ENCODE measurements at regions not wholly inside any gene's neighbourhood (a gene's known extent, or its start where the extent isn't known, plus 50 kb on each side); places are given as distances from the start of the nearest gene placed in this dataset.
A peak's percentile ranks its signal among the peaks of the same experiment; 100 is the strongest.
"Not testable (repeated sequence)": the region's sequence is repeated elsewhere in the genome, so short reads cannot be mapped to it uniquely, and the experiment has no call there.

- H3K36me3 Mint-ChIP-seq = no peaks in the 10 kb centered on the region
- H3K9me3 Mint-ChIP-seq = no peaks in the 10 kb centered on the region
- peaks cover 0 to 4% (median 0%) of the 10 kb centered on the region in 5 donors for H3K27me3 Mint-ChIP-seq
- no peak overlapping the region for H3K27ac Mint-ChIP-seq
- H3K4me1 Mint-ChIP-seq = peaks cover 4 to 12% (median 5%) of the 10 kb centered on the region in 4 donors
- no peak for DNase-seq
- POLR2A ChIA-PET = no interaction called here
- H3K4me3 Mint-ChIP-seq = no peak overlapping the region
- ATAC-seq = no peak
These were observed 173.3 kb downstream of the FASLG start for GRCh38 chr1:172832006-172832725.

DNA sequence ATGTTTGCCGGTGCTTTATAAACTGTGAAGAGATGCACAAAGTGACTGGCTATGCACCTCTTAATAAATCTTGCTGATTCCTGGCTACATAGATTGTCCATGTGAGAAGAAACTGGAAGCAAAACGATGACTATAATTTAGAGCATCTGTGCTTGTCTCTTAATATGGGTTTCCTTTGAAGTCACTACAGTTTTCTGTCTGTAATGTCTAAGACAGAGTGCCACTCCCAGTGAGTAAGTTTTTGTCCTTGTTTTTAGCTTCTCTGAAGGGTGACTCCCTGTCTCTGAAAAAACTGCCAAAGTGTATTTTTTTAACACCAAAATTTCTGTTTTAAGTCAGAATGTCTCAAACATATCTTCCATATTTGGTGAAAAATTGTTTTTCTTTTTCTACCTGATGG is 175.1 kb downstream of the FASLG start:
- Mint-ChIP-seq H3K27me3 (peaks cover 0 to 4% (median 0%) of the 10 kb centered on the region in 5 donors), H3K27ac (no peak overlapping the region), H3K9me3 (no peaks in the 10 kb centered on the region), H3K4me3 (no peak overlapping the region), H3K4me1 (peaks cover 11 to 27% (median 20%) of the 10 kb centered on the region in 4 donors), H3K36me3 (no peaks in the 10 kb centered on the region)
- DNase-seq (no peak), ATAC-seq (no peak)
- POLR2A ChIA-PET = no interaction called here

DNA sequence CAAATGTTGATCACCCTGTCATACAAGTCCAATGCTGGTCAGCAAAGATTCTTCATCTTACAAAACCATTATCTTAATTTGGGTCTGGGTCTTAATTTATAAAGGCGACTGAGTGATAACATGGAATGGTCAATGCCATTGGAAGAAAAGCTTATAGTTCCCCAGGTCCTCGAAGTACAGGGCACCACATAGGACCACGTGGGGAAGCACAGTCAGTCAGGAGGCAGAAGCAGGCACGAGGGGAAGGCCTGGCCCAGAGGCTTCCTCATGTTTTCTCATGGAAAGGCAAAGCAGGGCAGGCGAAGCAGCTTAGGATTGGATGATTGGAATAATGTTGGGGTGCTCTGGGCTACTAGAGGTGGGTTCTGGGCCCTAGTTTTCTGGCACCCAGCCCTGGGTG is 175.7 kb downstream of the FASLG start:
- POLR2A ChIA-PET = no interaction called here
- H3K4me1 Mint-ChIP-seq = peaks cover 11 to 31% (median 24%) of the 10 kb centered on the region in 4 donors

DNA sequence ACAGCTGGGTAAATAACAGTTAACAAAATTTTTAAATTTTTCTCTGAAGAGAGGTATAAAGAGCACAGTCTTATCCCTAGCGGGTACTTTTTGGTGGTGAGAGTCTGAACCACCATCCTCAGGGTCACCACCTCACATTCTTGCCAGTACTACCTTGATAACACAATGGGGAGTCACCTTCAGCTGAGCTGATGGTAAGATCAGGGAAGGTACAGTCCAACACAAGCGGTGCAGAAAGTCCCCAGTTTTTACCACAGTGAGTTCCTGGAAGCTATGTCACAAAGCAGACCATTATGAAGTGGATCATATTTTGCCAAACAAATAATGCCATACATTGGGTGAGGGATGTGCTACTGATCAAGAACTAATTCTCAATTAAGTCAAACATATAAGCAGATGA is 176.9 kb downstream of the FASLG start:
- Mint-ChIP-seq H3K9me3 (no peaks in the 10 kb centered on the region), H3K4me3 (peak overlapping the region in 1 of 10 donors; percentile 50), H3K27ac (peak overlapping the region in 2 of 10 donors; percentile 1 to 39), H3K36me3 (no peaks in the 10 kb centered on the region), H3K27me3 (peaks cover 0 to 4% (median 0%) of the 10 kb centered on the region in 5 donors), H3K4me1 (peaks cover 13 to 33% (median 26%) of the 10 kb centered on the region in 4 donors)
- DNase-seq (no peak), ATAC-seq (no peak)
- POLR2A ChIA-PET = no interaction called here

More for the DNA sequence above, 175.7 kb downstream of the FASLG start:
- Mint-ChIP-seq H3K27me3 (peaks cover 0 to 4% (median 0%) of the 10 kb centered on the region in 5 donors), H3K36me3 (no peaks in the 10 kb centered on the region), H3K27ac (peak overlapping the region in 3 of 10 donors; percentile 19 to 49 (median 27)), H3K4me3 (no peak overlapping the region), H3K9me3 (no peaks in the 10 kb centered on the region)
- ATAC-seq (no peak), DNase-seq (no peak)

- H3K27ac Mint-ChIP-seq = peak overlapping the region in 4 of 10 donors; percentile 28 to 73 (median 44)
- H3K4me3 Mint-ChIP-seq = peak overlapping the region in 7 of 10 donors; percentile 3 to 52 (median 36)
- H3K9me3 Mint-ChIP-seq = no peaks in the 10 kb centered on the region
- H3K4me1 Mint-ChIP-seq = peaks cover 14 to 28% (median 26%) of the 10 kb centered on the region in 4 donors
- peak in 5 of 10 donors; percentile 8 to 72 (median 37) for DNase-seq
- peak; percentile 99 to 100 for ATAC-seq
- POLR2A ChIA-PET = no interaction called here
- no peaks in the 10 kb centered on the region for H3K36me3 Mint-ChIP-seq
- H3K27me3 Mint-ChIP-seq = peaks cover 0 to 4% (median 0%) of the 10 kb centered on the region in 5 donors
These were observed 179.1 kb downstream of the FASLG start for GRCh38 chr1:172837816-172838679.

- POLR2A ChIA-PET = no interaction called here
- peaks cover 14 to 28% (median 26%) of the 10 kb centered on the region in 4 donors for H3K4me1 Mint-ChIP-seq
- no peaks in the 10 kb centered on the region for H3K9me3 Mint-ChIP-seq
- peak; percentile 4 to 31 for ATAC-seq
- DNase-seq = no peak
- H3K36me3 Mint-ChIP-seq = no peaks in the 10 kb centered on the region
- peaks cover 0 to 4% (median 0%) of the 10 kb centered on the region in 5 donors for H3K27me3 Mint-ChIP-seq
- H3K27ac Mint-ChIP-seq = peak overlapping the region in 5 of 10 donors; percentile 28 to 73 (median 49)
- H3K4me3 Mint-ChIP-seq = peak overlapping the region in 9 of 10 donors; percentile 2 to 52 (median 26)
These were observed 179.9 kb downstream of the FASLG start for GRCh38 chr1:172838680-172839313.

- H3K36me3 Mint-ChIP-seq, H3K9me3 Mint-ChIP-seq, POLR2A ChIA-PET, DNase-seq, H3K4me3 Mint-ChIP-seq, H3K27me3 Mint-ChIP-seq, ATAC-seq: not testable (repeated sequence)
- peak overlapping the region in 1 of 10 donors; percentile 60 for H3K27ac Mint-ChIP-seq
- peaks cover 16 to 32% (median 29%) of the 10 kb centered on the region in 4 donors for H3K4me1 Mint-ChIP-seq
These were observed 180.7 kb downstream of the FASLG start for GRCh38 chr1:172839639-172840038.

GRCh38 chr1:172843444-172843843 is 184.5 kb downstream of the FASLG start:
- H3K4me1 Mint-ChIP-seq = peaks cover 25 to 46% (median 33%) of the 10 kb centered on the region in 4 donors
- no peak overlapping the region for H3K27ac Mint-ChIP-seq
- H3K36me3 Mint-ChIP-seq = peaks cover 0 to 4% (median 0%) of the 10 kb centered on the region in 3 donors

DNA sequence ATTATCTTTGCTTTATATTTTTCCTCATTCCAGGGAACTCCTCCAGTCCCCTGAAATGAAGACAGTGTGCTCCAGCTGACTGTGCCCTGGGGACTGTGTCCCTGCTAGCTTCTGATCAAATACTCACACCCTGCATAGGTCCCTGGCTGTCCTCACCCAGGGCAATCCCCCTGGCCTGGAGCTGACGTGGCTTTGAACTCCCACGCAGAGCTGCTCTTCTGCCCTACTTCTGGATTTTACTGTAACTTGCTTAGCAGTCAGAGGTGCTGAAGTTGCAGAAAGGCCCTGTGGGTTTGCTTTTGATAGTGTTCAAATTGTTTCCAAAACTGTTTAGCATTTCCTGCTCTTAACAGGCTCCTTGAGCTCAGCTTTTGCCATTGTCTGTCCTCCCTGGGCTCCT is 186.5 kb downstream of the FASLG start:
- Mint-ChIP-seq H3K36me3 (peaks cover 0 to 4% (median 0%) of the 10 kb centered on the region in 3 donors), H3K27me3 (no peaks in the 10 kb centered on the region), H3K27ac (peak overlapping the region in 9 of 10 donors; percentile 5 to 93 (median 56)), H3K4me1 (peaks cover 18 to 34% (median 22%) of the 10 kb centered on the region in 4 donors), H3K4me3 (peak overlapping the region in 6 of 10 donors; percentile 10 to 71 (median 39)), H3K9me3 (peaks cover 0 to 5% (median 0%) of the 10 kb centered on the region in 9 donors)
- DNase-seq (peak in 9 of 10 donors; percentile 4 to 52 (median 36)), ATAC-seq (peak; percentile 85 to 99)
- POLR2A ChIA-PET = no interaction called here

More at GRCh38 chr1:172843444-172843843, 184.5 kb downstream of the FASLG start:
- Mint-ChIP-seq H3K4me3 (no peak overlapping the region), H3K9me3 (peaks cover 0 to 5% (median 0%) of the 10 kb centered on the region in 9 donors), H3K27me3 (no peaks in the 10 kb centered on the region)
- ATAC-seq (no peak), DNase-seq (no peak)
- POLR2A ChIA-PET = no interaction called here

DNA sequence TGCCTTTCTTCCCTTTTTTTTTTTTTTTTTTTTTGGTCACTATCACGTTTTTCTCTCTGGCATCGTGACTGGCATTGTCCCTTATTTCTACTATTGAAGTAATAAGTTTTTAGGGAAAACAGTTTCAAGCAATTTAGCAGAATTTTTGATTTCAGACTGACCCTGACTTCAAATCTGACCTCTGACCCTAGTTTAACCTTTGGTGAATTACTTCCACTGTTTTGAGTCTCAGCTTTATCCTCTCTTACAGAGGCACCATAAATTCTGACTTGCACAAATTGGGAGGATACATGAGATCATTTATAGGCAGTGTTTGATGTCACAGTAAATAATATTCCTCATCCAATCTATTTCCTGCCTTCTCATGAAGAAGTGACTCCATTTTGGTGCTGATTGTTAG is 187.0 kb downstream of the FASLG start:
- peaks cover 0 to 5% (median 0%) of the 10 kb centered on the region in 9 donors for H3K9me3 Mint-ChIP-seq
- peak overlapping the region in 3 of 10 donors; percentile 26 to 93 (median 56) for H3K27ac Mint-ChIP-seq
- POLR2A ChIA-PET = no interaction called here
- no peaks in the 10 kb centered on the region for H3K27me3 Mint-ChIP-seq
- ATAC-seq (no peak), DNase-seq (no peak)
- H3K4me3 Mint-ChIP-seq = peak overlapping the region in 3 of 10 donors; percentile 38 to 71 (median 40)
- peaks cover 0 to 4% (median 0%) of the 10 kb centered on the region in 3 donors for H3K36me3 Mint-ChIP-seq
- H3K4me1 Mint-ChIP-seq = peaks cover 18 to 34% (median 22%) of the 10 kb centered on the region in 4 donors

DNA sequence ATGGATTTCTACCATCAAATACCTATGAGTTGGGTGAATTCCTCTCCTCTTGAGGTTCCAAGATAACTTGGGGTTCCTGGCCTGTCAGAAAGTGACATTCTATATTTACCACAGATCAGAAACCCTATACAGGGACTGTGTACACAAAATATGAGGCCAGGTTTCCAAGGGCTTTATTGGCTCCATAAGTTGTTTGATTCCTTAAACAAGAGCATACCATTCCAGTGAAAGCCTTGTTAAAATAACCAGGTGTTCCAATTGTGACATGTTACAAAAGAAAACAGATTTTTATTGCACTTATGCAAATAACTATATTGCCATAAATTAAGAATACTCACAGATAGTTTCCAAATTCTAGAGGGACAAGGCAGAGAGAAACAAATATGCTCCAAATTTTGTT is 188.9 kb downstream of the FASLG start:
- peaks cover 15 to 29% (median 21%) of the 10 kb centered on the region in 4 donors for H3K4me1 Mint-ChIP-seq
- H3K27me3 Mint-ChIP-seq, H3K9me3 Mint-ChIP-seq, ATAC-seq, POLR2A ChIA-PET, DNase-seq, H3K36me3 Mint-ChIP-seq, H3K4me3 Mint-ChIP-seq, H3K27ac Mint-ChIP-seq: not testable (repeated sequence)

- ATAC-seq = no peak
- H3K9me3 Mint-ChIP-seq = peaks cover 0 to 8% (median under 1%) of the 10 kb centered on the region in 9 donors
- POLR2A ChIA-PET = no interaction called here
- H3K27ac Mint-ChIP-seq = no peak overlapping the region
- no peak overlapping the region for H3K4me3 Mint-ChIP-seq
- H3K36me3 Mint-ChIP-seq = peaks cover 0 to 4% (median under 1%) of the 10 kb centered on the region in 3 donors
- no peak for DNase-seq
- H3K4me1 Mint-ChIP-seq = peaks cover 13 to 24% (median 16%) of the 10 kb centered on the region in 4 donors
- H3K27me3 Mint-ChIP-seq = no peaks in the 10 kb centered on the region
These were observed 190.8 kb downstream of the FASLG start for GRCh38 chr1:172849653-172850052.
